Activated naive CD4-positive, alpha-beta T cell treated with anti-CD3 and anti-CD28 coated beads, Interleukin-2, amount 50 U/mL, for 72 hours (primary cell): ENCODE measurements at regions not wholly inside any gene's neighbourhood (a gene's known extent, or its start where the extent isn't known, plus 50 kb on each side); places are given as distances from the start of the nearest gene placed in this dataset.

ENCODE experiments used
- ATAC-seq, 2 donors: fragments of 150-1000 bp; cut with Tn5 transposase; 2 replicates each; pipeline ENCODE4 v1.10.0; 2021; ENCODE audit warnings: mild to moderate bottlenecking in 2 of 2, moderate library complexity in 2 of 2
- DNase-seq, 2 donors: peaks; one replicate each; pipeline ENCODE4 v3.0.0; 2021 to 2022; ENCODE audit warnings: low spot score in 2 of 2
- H3K27ac Mint-ChIP-seq, 2 donors: one replicate each; pipeline ENCODE4 v1.8.0; 2022; ENCODE audit warnings: mild to moderate bottlenecking in 2 of 2, mixed read lengths in 2 of 2
- H3K36me3 Mint-ChIP-seq, 2 donors: one replicate each; pipeline ENCODE4 v1.8.0; 2022; ENCODE audit warnings: mixed read lengths in 2 of 2
- H3K9me3 Mint-ChIP-seq, 2 donors: one replicate each; pipeline ENCODE4 v1.8.0; 2022; ENCODE audit warnings: mixed read lengths in 2 of 2

- Mint-ChIP-seq H3K9me3 (peaks cover 0 to 4% of the 10 kb centered on the region in 2 donors), H3K27ac (no peak overlapping the region), H3K36me3 (no peaks in the 10 kb centered on the region)
- DNase-seq = no peak
- no peak for ATAC-seq
Observed at GRCh38 chr6:98118397-98119045, 715.9 kb upstream of the POU3F2 start.

- Mint-ChIP-seq H3K36me3 (no peaks in the 10 kb centered on the region), H3K9me3 (peaks cover 0 to 3% of the 10 kb centered on the region in 2 donors), H3K27ac (no peak overlapping the region)
- DNase-seq (no peak), ATAC-seq (peak in 1 of 2 donors; percentile 84)
Observed at GRCh38 chr6:98124171-98124570, 710.2 kb upstream of the POU3F2 start.

- no peaks in the 10 kb centered on the region for H3K36me3 Mint-ChIP-seq
- ATAC-seq (no peak), DNase-seq (no peak)
- no peak overlapping the region for H3K27ac Mint-ChIP-seq
- no peaks in the 10 kb centered on the region for H3K9me3 Mint-ChIP-seq
Observed at GRCh38 chr6:98131290-98131990, 702.9 kb upstream of the POU3F2 start.

- peaks cover 3 to 4% of the 10 kb centered on the region in 2 donors for H3K9me3 Mint-ChIP-seq
- no peak overlapping the region for H3K27ac Mint-ChIP-seq
- DNase-seq (no peak), ATAC-seq (no peak)
- H3K36me3 Mint-ChIP-seq = no peaks in the 10 kb centered on the region
Observed at GRCh38 chr6:98136333-98136732, 698.0 kb upstream of the POU3F2 start.

- no peak overlapping the region for H3K27ac Mint-ChIP-seq
- no peaks in the 10 kb centered on the region for H3K36me3 Mint-ChIP-seq
- peaks cover 11 to 12% of the 10 kb centered on the region in 2 donors for H3K9me3 Mint-ChIP-seq
Observed at GRCh38 chr6:98137391-98137790, 697.0 kb upstream of the POU3F2 start.

GRCh38 chr6:98142839-98143238 is 691.5 kb upstream of the POU3F2 start:
- Mint-ChIP-seq H3K9me3 (peaks cover 19% of the 10 kb centered on the region in 2 donors), H3K36me3 (peaks cover 0 to 6% of the 10 kb centered on the region in 2 donors), H3K27ac (no peak overlapping the region)
- ATAC-seq = no peak
- DNase-seq = no peak

More at GRCh38 chr6:98137391-98137790, 697.0 kb upstream of the POU3F2 start:
- ATAC-seq (no peak), DNase-seq (no peak)

- DNase-seq = no peak
Observed at GRCh38 chr6:98146656-98147055, 687.7 kb upstream of the POU3F2 start.

GRCh38 chr6:98156580-98156979 is 677.8 kb upstream of the POU3F2 start:
- no peak for ATAC-seq
- no peak for DNase-seq
- Mint-ChIP-seq H3K9me3 (peaks cover 19 to 27% of the 10 kb centered on the region in 2 donors), H3K36me3 (peaks cover 0 to 10% of the 10 kb centered on the region in 2 donors), H3K27ac (no peak overlapping the region)

More at GRCh38 chr6:98146656-98147055, 687.7 kb upstream of the POU3F2 start:
- H3K36me3 Mint-ChIP-seq = peaks cover 0 to 6% of the 10 kb centered on the region in 2 donors
- no peak for ATAC-seq
- H3K27ac Mint-ChIP-seq = no peak overlapping the region
- H3K9me3 Mint-ChIP-seq = peaks cover 16 to 17% of the 10 kb centered on the region in 2 donors

GRCh38 chr6:98179606-98180005 is 654.8 kb upstream of the POU3F2 start:
- Mint-ChIP-seq H3K9me3 (peaks cover 18 to 26% of the 10 kb centered on the region in 2 donors), H3K27ac (no peak overlapping the region), H3K36me3 (no peaks in the 10 kb centered on the region)
- DNase-seq (no peak), ATAC-seq (no peak)

GRCh38 chr6:98200084-98200483 is 634.3 kb upstream of the POU3F2 start:
- DNase-seq = no peak
- ATAC-seq = no peak
- Mint-ChIP-seq H3K27ac (no peak overlapping the region), H3K36me3 (no peaks in the 10 kb centered on the region), H3K9me3 (peaks cover 10 to 13% of the 10 kb centered on the region in 2 donors)

- DNase-seq = no peak
- no peak overlapping the region for H3K27ac Mint-ChIP-seq
- H3K9me3 Mint-ChIP-seq = peaks cover 5 to 9% of the 10 kb centered on the region in 2 donors
- no peak for ATAC-seq
- no peaks in the 10 kb centered on the region for H3K36me3 Mint-ChIP-seq
Observed at GRCh38 chr6:98203170-98203806, 631.1 kb upstream of the POU3F2 start.

GRCh38 chr6:98212468-98212867 is 621.9 kb upstream of the POU3F2 start:
- no peak for ATAC-seq
- no peak for DNase-seq
- H3K27ac Mint-ChIP-seq = no peak overlapping the region

GRCh38 chr6:98215531-98215930 is 618.8 kb upstream of the POU3F2 start:
- no peak for ATAC-seq
- Mint-ChIP-seq H3K36me3 (no peaks in the 10 kb centered on the region), H3K9me3 (no peaks in the 10 kb centered on the region), H3K27ac (no peak overlapping the region)
- no peak for DNase-seq

More at GRCh38 chr6:98212468-98212867, 621.9 kb upstream of the POU3F2 start:
- Mint-ChIP-seq H3K9me3 (no peaks in the 10 kb centered on the region), H3K36me3 (no peaks in the 10 kb centered on the region)

- DNase-seq = no peak
- H3K9me3 Mint-ChIP-seq = peaks cover 17% of the 10 kb centered on the region in 2 donors
- no peak for ATAC-seq
- H3K36me3 Mint-ChIP-seq = no peaks in the 10 kb centered on the region
- no peak overlapping the region for H3K27ac Mint-ChIP-seq
Observed at GRCh38 chr6:98230250-98230649, 604.1 kb upstream of the POU3F2 start.

GRCh38 chr6:98239057-98239456 is 595.3 kb upstream of the POU3F2 start:
- Mint-ChIP-seq H3K9me3 (peaks cover 21 to 27% of the 10 kb centered on the region in 2 donors), H3K27ac (no peak overlapping the region), H3K36me3 (no peaks in the 10 kb centered on the region)
- DNase-seq (no peak), ATAC-seq (no peak)

- H3K36me3 Mint-ChIP-seq = no peaks in the 10 kb centered on the region
- no peak overlapping the region for H3K27ac Mint-ChIP-seq
- DNase-seq (no peak), ATAC-seq (no peak)
- peaks cover 9 to 14% of the 10 kb centered on the region in 2 donors for H3K9me3 Mint-ChIP-seq
Observed at GRCh38 chr6:98241630-98242029, 592.7 kb upstream of the POU3F2 start.

GRCh38 chr6:98254624-98255023 is 579.8 kb upstream of the POU3F2 start:
- peak overlapping the region in 1 of 2 donors; percentile 32 for H3K27ac Mint-ChIP-seq
- H3K9me3 Mint-ChIP-seq = peaks cover 4% of the 10 kb centered on the region in 2 donors
- no peaks in the 10 kb centered on the region for H3K36me3 Mint-ChIP-seq
- no peak for DNase-seq
- no peak for ATAC-seq
